B cell (primary cell): ENCODE measurements at regions not wholly inside any gene's neighbourhood (a gene's known extent, or its start where the extent isn't known, plus 50 kb on each side); places are given as distances from the start of the nearest gene placed in this dataset.

Experiments used
- ATAC-seq: fragments of 200-7000 bp; cut with Tn5 transposase; one replicate; pipeline ENCODE4 v1.10.0; 2021; ENCODE audit warnings: low read depth, mild to moderate bottlenecking, moderate number of reproducible peaks, moderate library complexity
- CTCF ChIA-PET: fragments of 350-600 bp; sonication (Branson Sonifier 250); formaldehyde crosslinking; loops from one replicate; lab custom pipeline; 2021; ENCODE audit warnings: antibody characterized with exemption, inconsistent platforms; lab: Charles Lee
- POLR2A ChIA-PET: fragments of 350-600 bp; sonication (Branson Sonifier 250); formaldehyde crosslinking; loops from one replicate; lab custom pipeline; 2021; ENCODE audit warnings: antibody characterized with exemption; lab: Charles Lee
- DNase-seq: peaks from one replicate; pipeline ENCODE4 v3.0.0; 2013
- H2AFZ ChIP-seq: 2 replicates; pipeline ENCODE4 v1.6.1; 2012; ENCODE audit warnings: mild to moderate bottlenecking, low read depth, low read length; ENCODE audit not compliant: insufficient read depth, poor library complexity, severe bottlenecking
- H3K27ac ChIP-seq, 2 donors: 1 replicate in 1 of 2; 2 replicates in 1 of 2; pipeline ENCODE4 v1.5.1; 2012 to 2013; ENCODE audit warnings: low read length in 2 of 2, mild to moderate bottlenecking in 2 of 2, moderate library complexity in 1 of 2
- H3K27me3 ChIP-seq, 4 experiments: fragments of 200-600 bp in 1 of 4; sonication (generic) in 1 of 4; replicated peaks in 1 of 4; 1 replicate in 2 of 4; 2 replicates in 2 of 4; pipeline versions ENCODE4 v1.6.1 to v1.7.0; 2013 to 2016; ENCODE audit warnings: low read length in 3 of 4, mild to moderate bottlenecking in 2 of 4, mixed read lengths in 1 of 4, moderate library complexity in 1 of 4; ENCODE audit not compliant: insufficient read depth in 4 of 4, control insufficient read depth in 3 of 4; ENCODE audit errors: control extremely low read depth in 1 of 4
- H3K36me3 ChIP-seq, 2 experiments: replicated peaks in 1 of 2; 1 replicate in 1 of 2; 2 replicates in 1 of 2; pipeline versions ENCODE4 v1.6.1 to v1.7.1; 2013; ENCODE audit warnings: low read length in 1 of 2; ENCODE audit not compliant: insufficient read depth in 2 of 2, control insufficient read depth in 1 of 2; ENCODE audit errors: control extremely low read depth in 1 of 2, extremely low read depth in 1 of 2
- H3K4me1 ChIP-seq, 2 donors: fragments of 200-600 bp in 1 of 2; sonication (generic) in 1 of 2; 1 replicate in 1 of 2; 2 replicates in 1 of 2; pipeline versions ENCODE4 v1.5.1 to v1.6.1; 2013 to 2017; ENCODE audit warnings: low read length in 2 of 2; ENCODE audit not compliant: control insufficient read depth in 2 of 2, insufficient read depth in 2 of 2
- H3K4me2 ChIP-seq: replicated peaks from 2 replicates; pipeline ENCODE3; 2012; ENCODE audit warnings: mild to moderate bottlenecking, low read depth, low read length; ENCODE audit not compliant: poor library complexity, severe bottlenecking
- H3K4me3 ChIP-seq, 5 experiments: fragments of 200-600 bp in 1 of 5; sonication (generic) in 1 of 5; 1 replicate in 3 of 5; 2 replicates in 2 of 5; pipeline versions ENCODE4 v1.5.1 to v1.7.0; 2011 to 2016; ENCODE audit warnings: low read length in 4 of 5, mild to moderate bottlenecking in 4 of 5, low read depth in 2 of 5, control low read depth in 1 of 5, moderate library complexity in 1 of 5; ENCODE audit not compliant: insufficient read depth in 1 of 5; ENCODE audit errors: control extremely low read depth in 1 of 5, extremely low read depth in 1 of 5
- H3K79me2 ChIP-seq: fragments of 200-600 bp; sonication (generic); one replicate; pipeline ENCODE4 v1.6.0; 2016; ENCODE audit warnings: low read length; ENCODE audit not compliant: control insufficient read depth, insufficient read depth
- H3K9ac ChIP-seq: fragments of 200-600 bp; sonication (generic); 2 replicates; pipeline ENCODE4 v1.6.1; 2017; ENCODE audit warnings: mild to moderate bottlenecking, low read length, moderate library complexity
- H3K9me3 ChIP-seq, 3 donors: one replicate each; pipeline versions ENCODE4 v1.6.1 to v1.7.1; 2013; ENCODE audit warnings: low read length in 2 of 3; ENCODE audit not compliant: control insufficient read depth in 2 of 3, insufficient read depth in 1 of 3; ENCODE audit errors: control extremely low read depth in 1 of 3
- H4K20me1 ChIP-seq: 2 replicates; pipeline ENCODE4 v1.6.0; 2012; ENCODE audit warnings: mild to moderate bottlenecking, low read length; ENCODE audit not compliant: insufficient read depth, control insufficient read depth, poor library complexity, severe bottlenecking
- H3K27ac Mint-ChIP-seq: one replicate; pipeline ENCODE4 v1.8.0; 2021; ENCODE audit warnings: mixed read lengths
- H3K27me3 Mint-ChIP-seq: one replicate; pipeline ENCODE4 v1.8.0; 2021; ENCODE audit warnings: mixed read lengths
- H3K4me1 Mint-ChIP-seq: one replicate; pipeline ENCODE4 v1.8.0; 2021; ENCODE audit warnings: mixed read lengths
- H3K4me3 Mint-ChIP-seq: one replicate; pipeline ENCODE4 v1.8.0; 2021; ENCODE audit warnings: mixed read lengths
- H3K9me3 Mint-ChIP-seq: one replicate; pipeline ENCODE4 v1.8.0; 2022; ENCODE audit warnings: mixed read lengths; ENCODE audit not compliant: insufficient read depth
- CTCF ChIP-seq: fragments of 200-600 bp; IDR thresholded peaks from one replicate; pipeline ENCODE4 v1.8.0; 2022; ENCODE audit warnings: antibody characterized with exemption, mild to moderate bottlenecking
- EZH2 ChIP-seq: IDR thresholded peaks from 2 replicates; pipeline ENCODE4 v1.6.1; 2012; ENCODE audit warnings: borderline replicate concordance, low read depth, mild to moderate bottlenecking, moderate library complexity, low read length; ENCODE audit not compliant: insufficient read depth, poor library complexity, severe bottlenecking
- WGBS: methylation state at CpG from one replicate; pipeline ENCODE4 v1.1.5; 2013; ENCODE audit warnings: missing lambda C conversion rate; ENCODE audit not compliant: insufficient coverage; 5-methylcytosine and 5-hydroxymethylcytosine counted together
- intact Hi-C: fragments of 100-400 bp; cut with micrococcal nuclease; formaldehyde crosslinking; loops from one replicate; pipeline ENCODE4 v1.10.0; 2022

GRCh38 chr3:110420158-110420641, 651.4 kb upstream of the NECTIN3 start:
- H3K79me2 ChIP-seq = no peaks in the 10 kb centered on the region
- Mint-ChIP-seq H3K4me1 (no peaks in the 10 kb centered on the region), H3K27me3 (no peaks in the 10 kb centered on the region), H3K4me3 (no peak overlapping the region), H3K9me3 (no peaks in the 10 kb centered on the region), H3K27ac (no peak overlapping the region)
- no peak for DNase-seq
- H3K4me3 ChIP-seq = no peak overlapping the region
- H3K4me1 ChIP-seq = no peaks in the 10 kb centered on the region
- no peak for TF ChIP-seq CTCF
- TF ChIP-seq EZH2 = no peak
- no peak for ATAC-seq
- ChIA-PET POLR2A (no interaction called here), CTCF (no interaction called here)
- H4K20me1 ChIP-seq = no peaks in the 10 kb centered on the region
- 100% methylated on average over 1 of the region's 3 CpGs for WGBS
- H3K36me3 ChIP-seq = no peaks in the 10 kb centered on the region
- no peak overlapping the region for H3K4me2 ChIP-seq
- no peak overlapping the region for H3K27ac ChIP-seq
- no peak overlapping the region for H2AFZ ChIP-seq
- intact Hi-C loops = no loop called here
- no peaks in the 10 kb centered on the region for H3K9me3 ChIP-seq
- no peak overlapping the region for H3K9ac ChIP-seq
- H3K27me3 ChIP-seq = no peaks in the 10 kb centered on the region

- H3K79me2 ChIP-seq = no peaks in the 10 kb centered on the region
- Mint-ChIP-seq H3K4me3 (no peak overlapping the region), H3K9me3 (no peaks in the 10 kb centered on the region), H3K27ac (no peak overlapping the region), H3K4me1 (no peaks in the 10 kb centered on the region), H3K27me3 (no peaks in the 10 kb centered on the region)
- no peaks in the 10 kb centered on the region for H3K9me3 ChIP-seq
- no peaks in the 10 kb centered on the region for H3K4me1 ChIP-seq
- intact Hi-C loops = no loop called here
- 100% methylated on average over 1 of the region's 2 CpGs for WGBS
- no peak overlapping the region for H3K4me2 ChIP-seq
- H3K36me3 ChIP-seq = no peaks in the 10 kb centered on the region
- CTCF ChIA-PET = no interaction called here
- H2AFZ ChIP-seq = no peak overlapping the region
- no peaks in the 10 kb centered on the region for H4K20me1 ChIP-seq
- TF ChIP-seq EZH2 (no peak), CTCF (no peak)
- no peak overlapping the region for H3K9ac ChIP-seq
- no peak overlapping the region for H3K27ac ChIP-seq
- POLR2A ChIA-PET = interaction anchor here (0.7 kb wide), 1 partner anchor 516 kb away, joined by 3 read pairs; no protein-coding TSS in a partner anchor
- DNase-seq (no peak), ATAC-seq (no peak)
- no peaks in the 10 kb centered on the region for H3K27me3 ChIP-seq
- no peak overlapping the region for H3K4me3 ChIP-seq
These were observed 648.3 kb upstream of the NECTIN3 start for GRCh38 chr3:110423276-110423675.
